ENCODE measurements at regions not wholly inside any gene's neighbourhood (a gene's known extent, or its start where the extent isn't known, plus 50 kb on each side); places are given as distances from the start of the nearest gene placed in this dataset.

- in situ Hi-C loops (cut with MboI; ENCODE audit: low sequenced_read_pairs): no loop called here
Observed at GRCh38 chr1:181413836-181414235, 69.5 kb upstream of the CACNA1E start.

GRCh38 chr1:181416268-181416860 lies 67.0 kb upstream of the CACNA1E start:
- in situ Hi-C loops (cut with MboI; ENCODE audit: low sequenced_read_pairs): no loop called here

GRCh38 chr1:181417915-181418314 lies 65.4 kb upstream of the CACNA1E start:
- in situ Hi-C loops (cut with MboI; ENCODE audit: low sequenced_read_pairs): no loop called here

- in situ Hi-C loops (cut with MboI; ENCODE audit: low sequenced_read_pairs): no loop called here
Observed at GRCh38 chr1:181423301-181423918, 59.9 kb upstream of the CACNA1E start.

GRCh38 chr1:181424786-181425403 lies 58.4 kb upstream of the CACNA1E start:
- in situ Hi-C loops (cut with MboI; ENCODE audit: low sequenced_read_pairs): no loop called here

- in situ Hi-C loops (cut with MboI; ENCODE audit: low sequenced_read_pairs): no loop called here
Observed at GRCh38 chr1:181425566-181425965, 57.8 kb upstream of the CACNA1E start.

GRCh38 chr1:181429462-181429861 lies 53.9 kb upstream of the CACNA1E start:
- in situ Hi-C loops (cut with MboI; ENCODE audit: low sequenced_read_pairs): no loop called here

GRCh38 chr1:181430015-181430885 lies 53.1 kb upstream of the CACNA1E start:
- in situ Hi-C loops (cut with MboI; ENCODE audit: low sequenced_read_pairs): no loop called here

All from HL-60/S4 treated with phorbol 12-myristate 13-acetate at 8.2 ng/mL for 4 days and 3 days (cell line).